ENCODE measurements at regions not wholly inside any gene's neighbourhood (a gene's known extent, or its start where the extent isn't known, plus 50 kb on each side); places are given as distances from the start of the nearest gene placed in this dataset.
A peak's percentile ranks its signal among the peaks of the same experiment; 100 is the strongest.
"Not testable (repeated sequence)": the region's sequence is repeated elsewhere in the genome, so short reads cannot be mapped to it uniquely, and the experiment has no call there.

DNA sequence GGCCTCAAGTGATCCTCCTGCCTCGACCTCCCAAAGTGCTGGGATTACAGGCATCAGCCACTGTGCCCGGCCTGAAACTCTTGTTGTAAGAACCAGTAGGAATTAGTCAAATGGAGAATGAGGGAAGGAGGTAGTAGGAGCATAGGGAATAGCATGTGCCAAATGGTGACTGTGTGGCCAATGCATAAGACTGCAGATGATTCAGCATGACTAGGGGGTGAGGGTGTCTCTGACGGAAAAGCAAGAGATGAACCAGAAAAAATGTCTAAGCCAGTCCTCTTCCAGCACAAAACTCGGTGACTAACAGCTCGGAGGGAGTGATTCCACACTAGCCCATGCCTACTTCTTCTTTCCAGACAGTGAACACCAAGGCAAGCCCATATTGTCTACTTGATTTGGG lies 58.2 kb upstream of the DUSP21 start:
- DNase-seq (ENCODE audit: low read depth), result peak; percentile 72

- peak; percentile 53 for DNase-seq (ENCODE audit: low read depth)
Measured at GRCh38 chrX:44784241-44784640, 59.6 kb upstream of the DUSP21 start.

DNA sequence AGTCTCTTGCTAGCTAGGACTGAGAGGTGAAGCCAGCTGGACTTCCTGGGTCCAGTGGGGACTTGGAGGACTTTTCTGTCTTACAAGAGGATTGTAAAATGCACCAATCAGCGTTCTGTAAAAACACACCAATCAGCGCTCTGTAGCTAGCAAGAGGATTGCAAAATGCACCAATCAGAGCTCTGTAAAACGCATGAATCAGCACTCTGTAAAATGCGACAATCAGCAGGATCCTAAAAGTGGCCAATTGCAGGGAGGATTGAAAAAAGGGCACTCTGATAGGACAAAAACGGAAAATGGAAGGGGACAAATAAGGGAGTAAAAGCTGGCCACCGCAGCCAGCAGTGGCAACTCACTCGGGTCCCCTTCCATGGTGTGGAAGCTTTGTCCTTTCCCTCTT lies 65.6 kb upstream of the DUSP21 start:
- DNase-seq (ENCODE audit: low read depth), result no peak

DNA sequence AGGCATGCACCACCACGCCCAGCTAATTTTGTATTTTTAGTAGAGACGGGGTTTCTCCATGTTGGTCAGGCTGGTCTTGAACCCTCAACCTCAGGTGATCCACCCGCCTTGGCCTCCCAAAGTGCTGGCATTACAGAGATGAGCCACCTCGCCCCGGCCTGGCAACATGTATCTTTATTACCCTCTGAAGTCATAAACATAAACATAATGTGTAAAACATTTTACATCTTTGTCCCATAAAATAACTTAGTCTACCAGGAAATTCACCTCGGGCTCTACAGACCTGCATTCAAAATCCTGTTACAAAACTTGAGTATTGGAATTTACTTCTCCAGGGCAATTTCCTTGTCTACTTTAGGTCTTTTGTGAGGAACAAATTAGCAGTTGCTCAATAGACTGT lies 68.1 kb upstream of the DUSP21 start:
- peak; percentile 2 for DNase-seq (ENCODE audit: low read depth)

GRCh38 chrX:44774066-44774465 lies 69.8 kb upstream of the DUSP21 start:
- not testable (repeated sequence) for DNase-seq (ENCODE audit: low read depth)

GRCh38 chrX:44770121-44770520 lies 73.7 kb upstream of the DUSP21 start:
- peak; percentile 2 for DNase-seq (ENCODE audit: low read depth)

GRCh38 chrX:44767308-44767707 lies 76.5 kb upstream of the DUSP21 start:
- no peak for DNase-seq (ENCODE audit: low read depth)

DNA sequence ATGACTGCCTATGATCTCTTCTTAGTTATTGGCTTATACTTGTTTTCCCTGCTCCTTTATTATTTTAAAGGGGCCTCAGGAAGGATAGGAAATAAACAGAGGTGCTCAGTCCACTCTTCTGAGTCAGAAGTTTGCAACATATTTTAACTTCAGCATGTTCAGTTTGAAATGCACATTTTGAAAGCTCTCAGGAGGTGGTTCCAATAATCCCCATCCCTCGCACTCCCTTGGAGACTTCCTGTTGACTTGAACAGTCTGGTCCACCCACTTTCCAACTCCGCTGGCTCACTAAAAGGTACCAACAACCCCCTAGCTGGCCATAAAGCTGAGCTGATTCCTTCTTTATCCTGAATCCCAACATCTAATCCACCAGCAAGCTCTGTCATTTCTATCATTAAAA lies 78.3 kb upstream of the DUSP21 start:
- DNase-seq (ENCODE audit: low read depth), result peak; percentile 19

- peak; percentile 53 for DNase-seq (ENCODE audit: low read depth)
Measured at GRCh38 chrX:44747969-44748368, 95.9 kb upstream of the DUSP21 start.

- no peak for DNase-seq (ENCODE audit: low read depth)
Measured at GRCh38 chrX:44747317-44747716, 96.5 kb upstream of the DUSP21 start.

DNA sequence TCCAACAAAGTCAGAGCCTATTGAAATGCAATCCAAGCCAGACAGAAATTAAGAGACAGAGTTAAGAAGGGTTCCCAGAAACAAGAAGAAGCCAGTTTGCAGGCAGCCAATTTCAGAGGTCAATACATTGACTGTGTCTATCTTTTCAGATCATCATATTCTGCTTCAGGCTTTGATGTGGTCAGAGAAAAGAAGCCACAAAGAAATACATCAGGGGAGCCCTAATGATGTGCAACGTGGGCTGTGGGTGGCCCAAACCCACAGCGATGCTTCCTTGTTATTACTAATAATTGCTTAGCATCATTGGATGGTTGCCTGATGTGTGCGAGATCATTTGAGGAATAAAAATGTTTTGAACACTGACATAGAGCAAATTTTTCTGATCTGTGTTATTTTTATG lies 99.0 kb upstream of the DUSP21 start:
- no peak for DNase-seq (ENCODE audit: low read depth)

DNA sequence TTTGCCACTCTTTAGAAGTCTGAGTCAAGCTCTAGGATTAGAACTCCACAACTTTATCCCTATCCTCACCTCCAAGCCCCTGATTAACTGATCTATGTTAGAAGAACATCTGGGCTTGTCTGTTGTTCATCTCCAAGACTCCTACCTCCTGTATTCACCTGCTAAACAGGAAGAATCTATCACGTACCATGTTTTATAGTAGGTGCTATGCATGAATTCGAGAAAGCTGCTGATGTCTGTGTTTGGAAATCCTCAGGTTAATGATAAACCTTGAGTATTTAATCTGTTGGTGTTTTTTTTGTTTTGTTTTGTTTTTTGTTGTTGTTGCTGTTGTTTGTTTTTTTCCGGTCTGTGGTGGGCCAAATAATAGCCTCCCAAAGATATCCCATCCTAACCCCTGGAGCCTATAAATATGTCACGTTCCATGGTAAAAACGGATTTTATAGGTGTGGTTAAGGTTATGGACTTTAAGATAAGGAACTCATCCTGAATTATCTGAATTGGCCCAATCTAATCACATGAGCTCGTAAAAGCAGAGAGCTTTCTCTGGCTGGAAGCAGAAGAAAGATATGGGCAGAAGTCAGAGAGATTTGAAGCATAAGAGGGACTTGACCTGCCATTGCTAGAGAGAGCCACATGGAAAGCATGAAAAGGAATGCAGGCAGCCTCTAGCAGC lies 101.2 kb upstream of the DUSP21 start:
- no peak for DNase-seq (ENCODE audit: low read depth)

GRCh38 chrX:44741859-44742258 lies 102.0 kb upstream of the DUSP21 start:
- not testable (repeated sequence) for DNase-seq (ENCODE audit: low read depth)

GRCh38 chrX:44741458-44741857 lies 102.4 kb upstream of the DUSP21 start:
- DNase-seq (ENCODE audit: low read depth), result not testable (repeated sequence)

- no peak for DNase-seq (ENCODE audit: low read depth)
Measured at GRCh38 chrX:44735498-44735897, 108.3 kb upstream of the DUSP21 start.

DNA sequence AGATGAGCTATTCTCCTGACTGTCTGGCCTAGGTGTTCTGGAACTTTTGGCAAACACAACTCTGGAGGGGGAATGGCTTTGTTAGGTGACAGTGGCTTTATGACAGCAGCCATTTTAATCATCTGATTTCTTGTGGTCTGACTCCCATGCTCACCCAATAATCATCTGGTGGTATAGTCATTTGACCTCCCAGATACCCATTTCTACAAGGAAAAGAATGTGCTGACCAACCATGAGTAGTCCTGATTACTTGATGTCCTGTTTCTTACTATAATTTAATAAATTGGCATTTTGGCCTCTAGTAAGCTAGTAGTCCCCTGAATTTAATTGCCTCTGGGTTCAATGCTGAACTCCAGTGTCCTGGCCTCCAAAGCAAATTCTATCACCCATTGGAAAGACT lies 109.9 kb upstream of the DUSP21 start:
- DNase-seq (ENCODE audit: low read depth), result no peak

- DNase-seq (ENCODE audit: low read depth), result no peak
Measured at GRCh38 chrX:44731160-44731559, 112.7 kb upstream of the DUSP21 start.

DNA sequence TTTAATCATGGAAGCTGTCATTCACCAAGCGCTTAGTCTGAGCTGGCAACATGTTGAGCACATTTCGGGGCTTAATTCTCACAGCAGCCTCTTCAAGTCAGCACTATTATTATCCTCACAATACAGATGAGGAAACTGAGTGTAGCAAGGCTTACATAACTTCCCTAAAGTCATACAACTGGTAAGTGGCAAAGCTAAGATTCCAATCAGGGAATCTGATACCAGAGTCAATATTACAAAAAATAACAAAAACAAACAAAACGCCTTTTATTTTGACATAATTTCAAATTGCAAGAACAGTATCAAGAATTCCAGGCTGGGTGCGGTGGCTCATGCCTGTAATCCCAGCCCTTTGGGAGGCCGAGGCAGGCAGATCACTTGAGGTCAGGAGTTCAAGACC lies 120.4 kb upstream of the DUSP21 start:
- no peak for DNase-seq (ENCODE audit: low read depth)

DNA sequence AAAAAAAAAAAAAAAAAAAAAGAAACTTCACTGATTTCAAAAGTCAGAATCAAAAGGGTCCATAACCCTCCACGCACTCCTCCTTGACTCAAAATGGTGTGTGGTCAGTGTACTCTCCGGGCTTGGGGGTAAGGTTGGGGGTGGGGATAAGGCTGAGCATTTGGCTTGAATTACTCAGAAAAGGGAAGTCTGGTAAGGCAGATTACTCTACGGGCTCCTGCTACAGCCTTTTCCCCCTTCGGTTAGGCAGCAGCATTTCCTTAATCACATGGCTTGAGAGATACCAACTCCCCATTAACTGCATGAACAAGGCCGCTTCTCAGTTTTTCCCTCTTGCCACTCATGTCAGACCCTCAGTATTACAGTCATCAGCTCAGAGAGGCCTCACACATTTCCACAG lies 135.4 kb upstream of the DUSP21 start:
- no peak for DNase-seq (ENCODE audit: low read depth)

- peak; percentile 61 for DNase-seq (ENCODE audit: low read depth)
Measured at GRCh38 chrX:44705817-44706551, 137.8 kb upstream of the DUSP21 start.

DNA sequence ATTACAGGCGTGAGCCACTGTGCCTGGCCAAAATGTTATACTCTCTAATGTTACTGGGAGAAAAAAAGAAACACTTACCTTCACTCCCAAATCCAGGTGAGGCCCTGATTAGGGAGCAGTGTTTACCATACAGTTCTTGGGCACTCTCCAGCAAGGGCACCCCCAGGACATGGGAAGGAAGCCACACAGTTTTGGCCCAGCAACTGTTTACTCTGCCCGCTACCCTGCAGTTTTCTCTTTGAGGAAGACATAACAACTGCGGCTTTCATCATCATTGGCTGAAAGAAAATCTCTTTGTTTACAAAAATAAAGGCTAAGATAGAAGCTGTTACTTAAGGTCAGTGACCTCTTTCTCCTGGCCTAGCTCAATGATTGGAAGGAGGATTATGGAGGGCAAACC lies 145.5 kb upstream of the DUSP21 start:
- no peak for DNase-seq (ENCODE audit: low read depth)

DNA sequence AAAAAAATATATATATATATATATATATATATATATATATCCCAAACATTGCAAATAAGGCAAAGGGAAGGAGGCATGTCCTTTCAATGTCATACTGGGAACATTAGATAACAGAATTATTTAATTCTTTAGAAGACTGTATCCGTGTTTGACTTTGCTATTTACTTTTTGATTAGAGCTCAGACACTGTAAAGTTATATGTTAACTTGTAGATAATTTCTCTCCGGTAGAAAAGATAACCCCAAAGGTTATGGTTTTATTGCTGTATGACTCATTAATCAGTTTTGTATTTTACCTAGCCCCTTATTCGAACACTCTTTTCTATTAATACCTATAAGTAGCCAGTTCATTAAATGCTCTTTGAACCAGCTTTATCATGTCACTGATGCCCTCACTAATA lies 150.6 kb upstream of the DUSP21 start:
- no peak for DNase-seq (ENCODE audit: low read depth)

GRCh38 chrX:44690129-44690528 lies 147.5 kb upstream of the FUNDC1 start:
- no peak for DNase-seq (ENCODE audit: low read depth)
